HepG2 (cell line): ENCODE measurements at regions not wholly inside any gene's neighbourhood (a gene's known extent, or its start where the extent isn't known, plus 50 kb on each side); places are given as distances from the start of the nearest gene placed in this dataset.

ENCODE experiments used
- ATAC-seq: fragments of 200-7000 bp; cut with Tn5 transposase; 3 replicates; pipeline ENCODE4 v1.9.1; 2020; ENCODE audit warnings: mild to moderate bottlenecking, moderate library complexity
- BruUV-seq: library from RNA; stranded (reverse); fragments of 400-500 nt; replicated peaks from 2 replicates; lab custom pipeline; 2021; lab: Mats Ljungman, UMichigan
- CTCF ChIA-PET: fragments of 300-600 bp; formaldehyde crosslinking; extraction: SDS; loops from one replicate; lab custom pipeline; 2021; ENCODE audit warnings: low total read pairs, inconsistent platforms, low intra/inter-chr PET ratio; lab: Yijun Ruan, JAX
- POLR2A ChIA-PET: fragments of 350-600 bp; sonication (Branson Sonifier 250); formaldehyde crosslinking; loops from one replicate; lab custom pipeline; 2020; ENCODE audit warnings: antibody characterized with exemption, inconsistent platforms; lab: Yijun Ruan, JAX
- DNase-seq: peaks from one replicate; pipeline ENCODE4 v3.0.0-alpha.2; 2015; ENCODE audit warnings: low spot score
- FAIRE-seq: peaks from 3 replicates; lab custom pipeline; 2011; peaks lifted over from hg19 to GRCh38; lab: Jason Lieb, UNC
- H2AFZ ChIP-seq: one replicate; pipeline ENCODE4 v1.6.1; 2011; ENCODE audit warnings: low read length, inconsistent platforms
- H3K27ac ChIP-seq: fragments of 300-600 bp; 3 replicates; pipeline ENCODE4 v1.8.0; 2011; ENCODE audit warnings: mixed run types, mild to moderate bottlenecking, mixed read lengths, low read length, inconsistent platforms; ENCODE audit not compliant: insufficient read depth; ENCODE audit errors: extremely low read length
- H3K27me3 ChIP-seq, 2 experiments: fragments of 200-600 bp in 1 of 2; 2 replicates in 1 of 2; 3 replicates in 1 of 2; pipeline versions ENCODE4 v1.6.0 to v1.8.0; 2011; ENCODE audit warnings: low read length in 2 of 2, mild to moderate bottlenecking in 2 of 2, moderate library complexity in 2 of 2, inconsistent platforms in 1 of 2; ENCODE audit not compliant: insufficient read depth in 2 of 2, control insufficient read depth in 1 of 2
- H3K36me3 ChIP-seq, 2 experiments: fragments of 200-600 bp in 1 of 2; replicated peaks in 1 of 2; 2 replicates in 1 of 2; 3 replicates in 1 of 2; pipeline versions ENCODE4 v1.5.1 to v1.8.0; 2011; ENCODE audit warnings: low read length in 2 of 2, inconsistent platforms in 1 of 2; ENCODE audit not compliant: insufficient read depth in 2 of 2, control insufficient read depth in 1 of 2
- H3K4me1 ChIP-seq: 2 replicates; pipeline ENCODE4 v1.5.1; 2012; ENCODE audit warnings: low read length, inconsistent platforms; ENCODE audit not compliant: insufficient read depth
- H3K4me2 ChIP-seq: 2 replicates; pipeline ENCODE4 v1.6.0; 2011; ENCODE audit warnings: low read depth, low read length, inconsistent platforms
- H3K4me3 ChIP-seq, 3 experiments: fragments of 200-600 bp in 1 of 3; sonication (generic), shearing (Covaris generic) in 1 of 3; replicated peaks in 1 of 3; 2 replicates each; pipeline ENCODE4 v1.5.1; 2011 to 2016; ENCODE audit warnings: low read length in 3 of 3, inconsistent platforms in 2 of 3, low read depth in 2 of 3, mild to moderate bottlenecking in 2 of 3, control low read depth in 1 of 3, mixed read lengths in 1 of 3; ENCODE audit not compliant: insufficient read depth in 1 of 3
- H3K79me2 ChIP-seq: one replicate; pipeline ENCODE4 v1.6.1; 2011; ENCODE audit warnings: low read length, inconsistent platforms; ENCODE audit not compliant: insufficient read depth
- H3K9ac ChIP-seq: 2 replicates; pipeline ENCODE4 v1.6.0; 2011; ENCODE audit warnings: mild to moderate bottlenecking, low read depth, low read length, inconsistent platforms; ENCODE audit not compliant: insufficient read depth
- H3K9me3 ChIP-seq: 2 replicates; pipeline ENCODE4 v1.5.1; 2012; ENCODE audit warnings: mild to moderate bottlenecking, low read length
- H4K20me1 ChIP-seq: 2 replicates; pipeline ENCODE4 v1.6.0; 2011; ENCODE audit warnings: inconsistent platforms, mild to moderate bottlenecking, low read length, moderate library complexity; ENCODE audit not compliant: insufficient read depth
- AHR ChIP-seq: IDR thresholded peaks from 2 replicates; pipeline ENCODE4 v1.6.1; 2018; ENCODE audit warnings: missing genetic modification reagents, missing compliant biosample characterization
- GMEB1 ChIP-seq: sonication (generic); formaldehyde crosslinking; IDR thresholded peaks from 2 replicates; pipeline ENCODE4 v1.5.1; 2020; ENCODE audit warnings: missing genetic modification reagents, mild to moderate bottlenecking, borderline replicate concordance
- HNRNPH1 ChIP-seq: fragments of 200-400 bp; formaldehyde crosslinking; optimal IDR thresholded peaks from 2 replicates; pipeline ENCODE3; 2017; ENCODE audit warnings: mild to moderate bottlenecking, low read depth, low read length
- MED8 ChIP-seq: sonication (generic); formaldehyde crosslinking; IDR thresholded peaks from 2 replicates; pipeline ENCODE4 v1.8.1; 2023; ENCODE audit warnings: mild to moderate bottlenecking, missing genetic modification reagents; ENCODE audit not compliant: insufficient replicate concordance
- MIXL1 ChIP-seq: IDR thresholded peaks from 2 replicates; pipeline ENCODE4 v1.6.1; 2016
- ONECUT2 ChIP-seq: sonication (generic); formaldehyde crosslinking; IDR thresholded peaks from 2 replicates; pipeline ENCODE4 v1.4.0; 2020; ENCODE audit warnings: missing genetic modification reagents
- YY1 ChIP-seq: IDR thresholded peaks from 2 replicates; pipeline ENCODE4 v1.6.1; 2011; ENCODE audit warnings: low read length, low read depth, moderate library complexity, mild to moderate bottlenecking; ENCODE audit not compliant: insufficient read depth, insufficient replicate concordance
- ZBTB21 ChIP-seq: sonication (generic); formaldehyde crosslinking; IDR thresholded peaks from 2 replicates; pipeline ENCODE4 v1.4.0; 2020; ENCODE audit warnings: missing genetic modification reagents
- ZBTB42 ChIP-seq: sonication (generic); formaldehyde crosslinking; IDR thresholded peaks from 2 replicates; pipeline ENCODE4 v1.5.0; 2020; ENCODE audit warnings: mild to moderate bottlenecking, missing genetic modification reagents
- ZBTB44 ChIP-seq: sonication (generic); formaldehyde crosslinking; IDR thresholded peaks from 2 replicates; pipeline ENCODE4 v1.4.0; 2020; ENCODE audit warnings: missing genetic modification reagents
- ZNF350 ChIP-seq: sonication (generic); formaldehyde crosslinking; IDR thresholded peaks from 2 replicates; pipeline ENCODE4 v1.4.0; 2020; ENCODE audit warnings: mild to moderate bottlenecking, low read depth, missing genetic modification reagents, borderline replicate concordance
- ZNF441 ChIP-seq: sonication (generic); formaldehyde crosslinking; IDR thresholded peaks from 2 replicates; pipeline ENCODE4 v1.7.0; 2021; ENCODE audit warnings: missing genetic modification reagents, borderline replicate concordance
- ZNF496 ChIP-seq: sonication (generic); formaldehyde crosslinking; IDR thresholded peaks from 2 replicates; pipeline ENCODE4 v1.8.1; 2023; ENCODE audit warnings: mild to moderate bottlenecking, moderate library complexity, missing genetic modification reagents; ENCODE audit not compliant: insufficient replicate concordance
- ZNF550 ChIP-seq: sonication (generic); formaldehyde crosslinking; IDR thresholded peaks from 2 replicates; pipeline ENCODE4 v1.4.0; 2020; ENCODE audit warnings: mild to moderate bottlenecking, missing genetic modification reagents, borderline replicate concordance
- ZNF577 ChIP-seq: sonication (generic); formaldehyde crosslinking; IDR thresholded peaks from 2 replicates; pipeline ENCODE4 v1.4.0; 2020; ENCODE audit warnings: mild to moderate bottlenecking, low read depth, missing genetic modification reagents, borderline replicate concordance
- ZNF782 ChIP-seq: sonication (generic); formaldehyde crosslinking; IDR thresholded peaks from 2 replicates; pipeline ENCODE4 v1.4.0; 2020; ENCODE audit warnings: missing genetic modification reagents, mild to moderate bottlenecking, borderline replicate concordance
- whole genome bisulfite sequencing: methylation state at CpG from one replicate; pipeline ENCODE4 v1.1.6; 2017; ENCODE audit warnings: low lambda C conversion rate; 5-methylcytosine and 5-hydroxymethylcytosine counted together
- in situ Hi-C: cut with HindIII; loops from 2 replicates; pipeline ENCODE4 v1.10.0; 2017; ENCODE audit warnings: low pct_unique_long_range_greater_than_20kb; ENCODE audit not compliant: extremely low pct_ligation_motif_present
- intact Hi-C: fragments of 100-400 bp; cut with micrococcal nuclease; formaldehyde crosslinking; loops from one replicate; pipeline ENCODE4 v1.10.0; 2022; ENCODE audit not compliant: unreplicated experiment
- TF ChIP-seq, protein P1 (sequence below): sonication (generic); formaldehyde crosslinking; IDR thresholded peaks from 2 replicates; pipeline ENCODE4 v1.5.1; 2020; ENCODE audit warnings: missing genetic modification reagents, mild to moderate bottlenecking, borderline replicate concordance
- TF ChIP-seq, protein P2 (sequence below): sonication (generic); formaldehyde crosslinking; IDR thresholded peaks from 2 replicates; pipeline ENCODE4 v1.8.0; 2022; ENCODE audit warnings: mild to moderate bottlenecking, missing genetic modification reagents, moderate library complexity

DNA sequence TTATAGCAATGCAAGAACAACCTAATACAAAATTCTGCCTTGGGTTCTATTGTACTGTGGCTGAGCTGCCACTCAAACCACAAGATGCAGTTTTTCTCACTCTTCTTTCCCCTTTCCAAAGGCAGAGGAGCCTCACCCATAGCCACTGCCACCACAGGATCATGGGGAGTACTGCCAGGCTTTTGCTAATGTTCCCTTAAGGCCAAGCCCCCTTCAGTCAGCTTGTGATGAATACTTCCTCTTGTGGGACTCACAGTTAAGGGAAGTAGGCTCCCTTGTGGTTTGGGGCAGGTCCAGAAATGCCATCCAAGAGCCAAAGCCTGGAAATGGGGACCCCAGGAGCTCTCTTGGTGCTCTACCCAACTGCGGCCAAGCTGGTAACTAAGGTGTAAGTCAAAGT is 258.7 kb downstream of the SPATA31D1 start:
- Histone ChIP-seq H3K9me3 (peaks cover 20% of the 10 kb centered on the region), H3K9ac (no peak overlapping the region), H3K27ac (no peak overlapping the region), H3K4me2 (no peak overlapping the region), H2AFZ (no peak overlapping the region), H3K36me3 (no peaks in the 10 kb centered on the region), H3K4me1 (no peaks in the 10 kb centered on the region), H3K79me2 (no peaks in the 10 kb centered on the region), H3K27me3 (no peaks in the 10 kb centered on the region), H3K4me3 (no peak overlapping the region), H4K20me1 (no peaks in the 10 kb centered on the region)
- FAIRE-seq = no peak
- CTCF ChIA-PET = no interaction called here
- intact Hi-C loops (no loop called here), in situ Hi-C loops (no loop called here)
- TF ChIP-seq, protein P1, sequence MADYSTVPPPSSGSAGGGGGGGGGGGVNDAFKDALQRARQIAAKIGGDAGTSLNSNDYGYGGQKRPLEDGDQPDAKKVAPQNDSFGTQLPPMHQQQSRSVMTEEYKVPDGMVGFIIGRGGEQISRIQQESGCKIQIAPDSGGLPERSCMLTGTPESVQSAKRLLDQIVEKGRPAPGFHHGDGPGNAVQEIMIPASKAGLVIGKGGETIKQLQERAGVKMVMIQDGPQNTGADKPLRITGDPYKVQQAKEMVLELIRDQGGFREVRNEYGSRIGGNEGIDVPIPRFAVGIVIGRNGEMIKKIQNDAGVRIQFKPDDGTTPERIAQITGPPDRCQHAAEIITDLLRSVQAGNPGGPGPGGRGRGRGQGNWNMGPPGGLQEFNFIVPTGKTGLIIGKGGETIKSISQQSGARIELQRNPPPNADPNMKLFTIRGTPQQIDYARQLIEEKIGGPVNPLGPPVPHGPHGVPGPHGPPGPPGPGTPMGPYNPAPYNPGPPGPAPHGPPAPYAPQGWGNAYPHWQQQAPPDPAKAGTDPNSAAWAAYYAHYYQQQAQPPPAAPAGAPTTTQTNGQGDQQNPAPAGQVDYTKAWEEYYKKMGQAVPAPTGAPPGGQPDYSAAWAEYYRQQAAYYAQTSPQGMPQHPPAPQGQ (CRISPR knock-in tag) = no peak
- TF ChIP-seq MED8 (CRISPR knock-in tag) (no peak), ZNF550 (CRISPR knock-in tag) (no peak), HNRNPH1 (no peak), ZBTB44 (CRISPR knock-in tag) (no peak), ZBTB21 (CRISPR knock-in tag) (no peak), MIXL1 (CRISPR knock-in tag) (no peak), AHR (CRISPR knock-in tag) (no peak), ONECUT2 (no peak), ZNF496 (CRISPR knock-in tag) (no peak), ZNF782 (CRISPR knock-in tag) (no peak), ZBTB42 (CRISPR knock-in tag) (no peak), YY1 (no peak), GMEB1 (CRISPR knock-in tag) (no peak), ZNF577 (CRISPR knock-in tag) (no peak), ZNF350 (CRISPR knock-in tag) (no peak), ZNF441 (no peak)
- TF ChIP-seq, protein P2, sequence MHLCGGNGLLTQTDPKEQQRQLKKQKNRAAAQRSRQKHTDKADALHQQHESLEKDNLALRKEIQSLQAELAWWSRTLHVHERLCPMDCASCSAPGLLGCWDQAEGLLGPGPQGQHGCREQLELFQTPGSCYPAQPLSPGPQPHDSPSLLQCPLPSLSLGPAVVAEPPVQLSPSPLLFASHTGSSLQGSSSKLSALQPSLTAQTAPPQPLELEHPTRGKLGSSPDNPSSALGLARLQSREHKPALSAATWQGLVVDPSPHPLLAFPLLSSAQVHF (CRISPR knock-in tag) = no peak
- no peak for DNase-seq
- POLR2A ChIA-PET = no interaction called here
- no TSS peak for BruUV-seq
- 56% methylated on average over 1 of the region's 1 CpG for WGBS
- ATAC-seq = no peak
